SK-N-SH (cell line): ENCODE measurements at regions not wholly inside any gene's neighbourhood (a gene's known extent, or its start where the extent isn't known, plus 50 kb on each side); places are given as distances from the start of the nearest gene placed in this dataset.

Source experiments
- CTCF ChIA-PET: fragments of 300-600, 350-600 bp; formaldehyde crosslinking; extraction: SDS; loops from one replicate; lab custom pipeline; 2021; lab: Yijun Ruan, JAX
- POLR2A ChIA-PET: fragments of 350-600 bp; sonication (Branson Sonifier 250); formaldehyde crosslinking; extraction: SDS; loops from one replicate; lab custom pipeline; 2020; ENCODE audit warnings: antibody characterized with exemption, inconsistent platforms; lab: Yijun Ruan, JAX
- DNase-seq: peaks from one replicate; pipeline ENCODE4 v3.0.0; 2012
- H2AFZ ChIP-seq: fragments of 200-600 bp; sonication (generic); 2 replicates; pipeline ENCODE4 v1.8.1; 2016; ENCODE audit warnings: antibody characterized with exemption, mild to moderate bottlenecking, low read depth
- H3F3A ChIP-seq: fragments of 200-600 bp; sonication (generic); replicated peaks from 2 replicates; pipeline ENCODE3; 2016; ENCODE audit warnings: antibody characterized with exemption, mild to moderate bottlenecking; ENCODE audit not compliant: insufficient read depth
- H3K27ac ChIP-seq, 2 experiments: fragments of 200-500 bp in 1 of 2; fragments of 200-600 bp in 1 of 2; sonication (Bioruptor generic) in 1 of 2; sonication (generic), shearing (Covaris generic) in 1 of 2; 2 replicates each; pipeline versions ENCODE4 v1.5.1 to v1.6.1; 2014 to 2016; ENCODE audit warnings: low read depth in 2 of 2, inconsistent platforms in 1 of 2, low read length in 1 of 2, mild to moderate bottlenecking in 1 of 2, mixed read lengths in 1 of 2
- H3K27me3 ChIP-seq: fragments of 200-600 bp; sonication (generic), shearing (Covaris generic); 2 replicates; pipeline ENCODE4 v1.6.1; 2016; ENCODE audit warnings: mixed run types; ENCODE audit not compliant: insufficient read depth
- H3K36me3 ChIP-seq, 2 experiments: fragments of 200-500 bp in 1 of 2; fragments of 200-600 bp in 1 of 2; sonication (Bioruptor generic) in 1 of 2; sonication (generic) in 1 of 2; replicated peaks in 1 of 2; 2 replicates each; pipeline versions ENCODE3 to v1.5.1; 2014 to 2016; ENCODE audit warnings: low read length in 1 of 2, mild to moderate bottlenecking in 1 of 2; ENCODE audit not compliant: insufficient read depth in 2 of 2, control insufficient read depth in 1 of 2
- H3K4me1 ChIP-seq, 2 experiments: fragments of 200-500 bp in 1 of 2; fragments of 200-600 bp in 1 of 2; sonication (Bioruptor generic) in 1 of 2; sonication (generic), shearing (Covaris generic) in 1 of 2; 2 replicates each; pipeline versions ENCODE4 v1.5.1 to v1.6.1; 2014 to 2016; ENCODE audit warnings: low read depth in 1 of 2, low read length in 1 of 2, mixed run types in 1 of 2; ENCODE audit not compliant: insufficient read depth in 2 of 2, control insufficient read depth in 1 of 2
- H3K4me2 ChIP-seq: fragments of 200-600 bp; sonication (generic), shearing (Covaris generic); 2 replicates; pipeline ENCODE4 v1.6.1; 2017; ENCODE audit warnings: mixed run types
- H3K4me3 ChIP-seq, 2 experiments: fragments of 200-500 bp in 1 of 2; fragments of 200-600 bp in 1 of 2; sonication (Bioruptor generic) in 1 of 2; sonication (generic), shearing (Covaris generic) in 1 of 2; 2 replicates each; pipeline versions ENCODE4 v1.5.1 to v1.8.1; 2014 to 2016; ENCODE audit warnings: low read depth in 2 of 2, inconsistent platforms in 1 of 2, low read length in 1 of 2, mild to moderate bottlenecking in 1 of 2, mixed read lengths in 1 of 2, moderate library complexity in 1 of 2
- H3K79me2 ChIP-seq: fragments of 200-600 bp; sonication (generic); 2 replicates; pipeline ENCODE4 v1.8.1; 2017; ENCODE audit warnings: mild to moderate bottlenecking; ENCODE audit not compliant: insufficient read depth
- H3K9ac ChIP-seq: fragments of 200-600 bp; sonication (generic); 2 replicates; pipeline ENCODE4 v1.6.1; 2017; ENCODE audit warnings: mixed run types
- H3K9me2 ChIP-seq: fragments of 200-600 bp; sonication (generic); 2 replicates; pipeline ENCODE4 v1.6.1; 2017; ENCODE audit warnings: mixed run types
- H3K9me3 ChIP-seq: fragments of 200-600 bp; sonication (generic); 2 replicates; pipeline ENCODE4 v1.6.1; 2017; ENCODE audit warnings: mixed run types, mild to moderate bottlenecking, moderate library complexity
- H4K20me1 ChIP-seq: fragments of 200-600 bp; sonication (generic); 2 replicates; pipeline ENCODE4 v1.6.1; 2017; ENCODE audit warnings: mild to moderate bottlenecking, mixed run types; ENCODE audit not compliant: insufficient read depth
- CHD2 ChIP-seq: fragments of 150-350 bp; IDR thresholded peaks from 2 replicates; pipeline ENCODE4 v1.6.1; 2018; ENCODE audit warnings: low read length; ENCODE audit not compliant: partially characterized antibody
- ELF1 ChIP-seq: IDR thresholded peaks from 2 replicates; pipeline ENCODE4 v1.4.0; 2012
- EZH2phosphoT487 ChIP-seq: fragments of 200-600 bp; sonication (generic); IDR thresholded peaks from 2 replicates; pipeline ENCODE4 v1.6.1; 2017; ENCODE audit warnings: low read depth, mixed run types, mild to moderate bottlenecking, antibody characterized with exemption, moderate library complexity, borderline replicate concordance
- FOXJ3 ChIP-seq: sonication (generic); formaldehyde crosslinking; IDR thresholded peaks from 2 replicates; pipeline ENCODE4 v1.5.1; 2020; ENCODE audit warnings: mild to moderate bottlenecking, missing genetic modification reagents
- JUND ChIP-seq: IDR thresholded peaks from 2 replicates; pipeline ENCODE4 v1.4.0; 2012
- MEF2A ChIP-seq: IDR thresholded peaks from 2 replicates; pipeline ENCODE4 v1.4.0; 2012; ENCODE audit warnings: low read depth, borderline replicate concordance
- RCOR1 ChIP-seq: fragments of 150-350 bp; IDR thresholded peaks from 2 replicates; pipeline ENCODE4 v1.6.1; 2017; ENCODE audit warnings: antibody characterized with exemption, low read length
- RFX5 ChIP-seq: IDR thresholded peaks from 2 replicates; pipeline ENCODE4 v1.6.1; 2012; ENCODE audit warnings: mild to moderate bottlenecking, improper control_type of control experiment, low read length
- TCF12 ChIP-seq: IDR thresholded peaks from 2 replicates; pipeline ENCODE4 v1.4.0; 2012
- TEAD4 ChIP-seq: IDR thresholded peaks from 2 replicates; pipeline ENCODE4 v1.4.0; 2012; ENCODE audit warnings: mild to moderate bottlenecking, borderline replicate concordance; ENCODE audit not compliant: insufficient read depth
- WGBS: methylation state at CpG from one replicate; pipeline ENCODE4 v1.1.6; 2017; ENCODE audit warnings: low lambda C conversion rate; 5-methylcytosine and 5-hydroxymethylcytosine counted together
- TF ChIP-seq, protein P1 (sequence below): IDR thresholded peaks from 2 replicates; pipeline ENCODE4; 2012
- TF ChIP-seq, protein P2 (sequence below): IDR thresholded peaks from 2 replicates; pipeline ENCODE4 v1.4.0; 2012; ENCODE audit warnings: low read depth, borderline replicate concordance
- TF ChIP-seq, protein P3 (sequence below): fragments of 150-350 bp; IDR thresholded peaks from 2 replicates; pipeline ENCODE4 v1.6.1; 2017; ENCODE audit warnings: antibody characterized with exemption, low read length, low read depth, borderline replicate concordance
- TF ChIP-seq, protein P4 (sequence below): IDR thresholded peaks from 2 replicates; pipeline ENCODE4 v1.4.0; 2012; ENCODE audit warnings: low read depth, borderline replicate concordance
- TF ChIP-seq, protein P5 (sequence below): IDR thresholded peaks from 2 replicates; pipeline ENCODE4 v1.6.1; 2012; ENCODE audit warnings: mild to moderate bottlenecking, low read depth, low read length, moderate library complexity

DNA sequence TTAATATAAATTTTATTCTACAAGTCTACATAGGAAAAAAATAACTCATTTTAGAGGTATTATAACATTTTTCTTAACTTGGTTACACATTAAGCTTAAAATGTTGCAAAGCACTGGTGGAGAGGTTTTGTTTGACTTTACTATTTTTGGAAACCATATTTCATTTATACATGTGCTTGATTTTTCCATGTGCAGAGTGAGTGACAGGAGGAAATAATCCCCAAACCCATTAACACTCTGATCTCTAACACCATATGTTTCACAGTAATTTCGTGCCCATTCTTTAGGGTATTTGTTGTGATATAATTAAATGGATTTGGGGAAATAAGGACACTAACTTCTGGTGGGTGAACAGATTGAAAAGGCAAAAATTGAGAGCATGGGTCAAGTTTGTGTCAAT is 2124.4 kb upstream of the PCDH20 start (continued):
- TF ChIP-seq, protein P1, sequence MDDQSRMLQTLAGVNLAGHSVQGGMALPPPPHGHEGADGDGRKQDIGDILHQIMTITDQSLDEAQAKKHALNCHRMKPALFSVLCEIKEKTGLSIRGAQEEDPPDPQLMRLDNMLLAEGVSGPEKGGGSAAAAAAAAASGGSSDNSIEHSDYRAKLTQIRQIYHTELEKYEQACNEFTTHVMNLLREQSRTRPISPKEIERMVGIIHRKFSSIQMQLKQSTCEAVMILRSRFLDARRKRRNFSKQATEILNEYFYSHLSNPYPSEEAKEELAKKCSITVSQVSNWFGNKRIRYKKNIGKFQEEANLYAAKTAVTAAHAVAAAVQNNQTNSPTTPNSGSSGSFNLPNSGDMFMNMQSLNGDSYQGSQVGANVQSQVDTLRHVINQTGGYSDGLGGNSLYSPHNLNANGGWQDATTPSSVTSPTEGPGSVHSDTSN: no peak
- TF ChIP-seq RCOR1: no peak
- TF ChIP-seq, protein P2, sequence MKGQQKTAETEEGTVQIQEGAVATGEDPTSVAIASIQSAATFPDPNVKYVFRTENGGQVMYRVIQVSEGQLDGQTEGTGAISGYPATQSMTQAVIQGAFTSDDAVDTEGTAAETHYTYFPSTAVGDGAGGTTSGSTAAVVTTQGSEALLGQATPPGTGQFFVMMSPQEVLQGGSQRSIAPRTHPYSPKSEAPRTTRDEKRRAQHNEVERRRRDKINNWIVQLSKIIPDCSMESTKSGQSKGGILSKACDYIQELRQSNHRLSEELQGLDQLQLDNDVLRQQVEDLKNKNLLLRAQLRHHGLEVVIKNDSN: no peak
- TF ChIP-seq ELF1: no peak
- TF ChIP-seq, protein P3, sequence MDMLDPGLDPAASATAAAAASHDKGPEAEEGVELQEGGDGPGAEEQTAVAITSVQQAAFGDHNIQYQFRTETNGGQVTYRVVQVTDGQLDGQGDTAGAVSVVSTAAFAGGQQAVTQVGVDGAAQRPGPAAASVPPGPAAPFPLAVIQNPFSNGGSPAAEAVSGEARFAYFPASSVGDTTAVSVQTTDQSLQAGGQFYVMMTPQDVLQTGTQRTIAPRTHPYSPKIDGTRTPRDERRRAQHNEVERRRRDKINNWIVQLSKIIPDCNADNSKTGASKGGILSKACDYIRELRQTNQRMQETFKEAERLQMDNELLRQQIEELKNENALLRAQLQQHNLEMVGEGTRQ: no peak
- TF ChIP-seq CHD2: no peak
- no peak for TF ChIP-seq MEF2A

DNA sequence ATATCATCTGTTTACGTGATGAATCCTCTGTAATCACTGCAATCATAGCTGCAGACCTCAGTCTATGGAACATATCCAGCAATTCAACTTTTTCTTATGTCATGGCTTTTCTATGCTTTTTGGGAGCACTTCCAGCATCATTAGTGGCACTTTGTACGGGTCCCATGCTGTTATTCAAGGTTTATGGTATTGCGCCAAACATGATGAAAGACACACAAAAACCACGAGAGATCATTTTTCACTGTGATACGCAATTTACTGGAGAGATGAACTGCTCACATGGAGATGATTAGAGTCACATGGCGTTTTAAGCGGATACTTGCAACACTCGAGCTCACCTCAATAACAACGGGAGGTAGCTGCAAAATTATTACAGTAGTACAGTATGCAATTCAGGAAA is 2101.7 kb upstream of the PCDH20 start:
- DNase-seq: no peak

DNA sequence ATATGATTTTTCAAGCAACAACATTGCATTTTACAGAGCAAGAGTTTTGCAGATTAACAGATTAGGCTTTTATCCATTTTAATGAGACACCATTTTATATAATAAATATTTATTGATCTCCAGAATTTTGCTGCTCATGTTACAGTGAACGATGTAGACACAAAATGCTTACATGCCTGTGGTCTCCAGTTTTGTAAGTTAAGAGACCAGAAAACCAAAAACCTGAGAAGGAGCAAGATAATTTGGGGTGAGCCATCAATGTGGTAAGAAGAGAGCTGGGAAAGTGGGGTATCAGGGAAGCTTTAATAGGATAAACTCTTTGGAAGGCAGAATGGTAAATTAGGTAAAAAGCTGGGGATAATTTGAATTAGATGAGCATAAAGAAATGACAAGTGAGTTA is 2100.5 kb upstream of the PCDH20 start:
- H3K9ac ChIP-seq: no peak overlapping the region
- no peaks in the 10 kb centered on the region for H3K27me3 ChIP-seq
- H3K4me1 ChIP-seq: no peaks in the 10 kb centered on the region; a peak in 1 of 4 replicates
- H3K4me3 ChIP-seq: no peak overlapping the region
- POLR2A ChIA-PET: no interaction called here
- H3K4me2 ChIP-seq: no peak overlapping the region
- H3K9me3 ChIP-seq: no peaks in the 10 kb centered on the region
- CTCF ChIA-PET: no interaction called here
- H3K27ac ChIP-seq: no peak overlapping the region
- 88% methylated on average over 1 of the region's 1 CpG for WGBS
- no peaks in the 10 kb centered on the region for H4K20me1 ChIP-seq
- no peak for DNase-seq
- H3K79me2 ChIP-seq: no peaks in the 10 kb centered on the region; the same call in 1 of the 2 replicates
- no peaks in the 10 kb centered on the region for H3K36me3 ChIP-seq
- H2AFZ ChIP-seq: 0 out of 2 replicates have a peak overlapping the region, but pooled peaks have one; percentile 41
- H3K9me2 ChIP-seq: no peaks in the 10 kb centered on the region
- H3F3A ChIP-seq: no peaks in the 10 kb centered on the region
- TF ChIP-seq TEAD4 (no peak), JUND (no peak), EZH2phosphoT487 (no peak), RFX5 (no peak), FOXJ3 (no peak), MEF2A (no peak)
- TF ChIP-seq, protein P4, sequence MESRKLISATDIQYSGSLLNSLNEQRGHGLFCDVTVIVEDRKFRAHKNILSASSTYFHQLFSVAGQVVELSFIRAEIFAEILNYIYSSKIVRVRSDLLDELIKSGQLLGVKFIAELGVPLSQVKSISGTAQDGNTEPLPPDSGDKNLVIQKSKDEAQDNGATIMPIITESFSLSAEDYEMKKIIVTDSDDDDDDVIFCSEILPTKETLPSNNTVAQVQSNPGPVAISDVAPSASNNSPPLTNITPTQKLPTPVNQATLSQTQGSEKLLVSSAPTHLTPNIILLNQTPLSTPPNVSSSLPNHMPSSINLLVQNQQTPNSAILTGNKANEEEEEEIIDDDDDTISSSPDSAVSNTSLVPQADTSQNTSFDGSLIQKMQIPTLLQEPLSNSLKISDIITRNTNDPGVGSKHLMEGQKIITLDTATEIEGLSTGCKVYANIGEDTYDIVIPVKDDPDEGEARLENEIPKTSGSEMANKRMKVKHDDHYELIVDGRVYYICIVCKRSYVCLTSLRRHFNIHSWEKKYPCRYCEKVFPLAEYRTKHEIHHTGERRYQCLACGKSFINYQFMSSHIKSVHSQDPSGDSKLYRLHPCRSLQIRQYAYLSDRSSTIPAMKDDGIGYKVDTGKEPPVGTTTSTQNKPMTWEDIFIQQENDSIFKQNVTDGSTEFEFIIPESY: no peak
- TF ChIP-seq, protein P5, sequence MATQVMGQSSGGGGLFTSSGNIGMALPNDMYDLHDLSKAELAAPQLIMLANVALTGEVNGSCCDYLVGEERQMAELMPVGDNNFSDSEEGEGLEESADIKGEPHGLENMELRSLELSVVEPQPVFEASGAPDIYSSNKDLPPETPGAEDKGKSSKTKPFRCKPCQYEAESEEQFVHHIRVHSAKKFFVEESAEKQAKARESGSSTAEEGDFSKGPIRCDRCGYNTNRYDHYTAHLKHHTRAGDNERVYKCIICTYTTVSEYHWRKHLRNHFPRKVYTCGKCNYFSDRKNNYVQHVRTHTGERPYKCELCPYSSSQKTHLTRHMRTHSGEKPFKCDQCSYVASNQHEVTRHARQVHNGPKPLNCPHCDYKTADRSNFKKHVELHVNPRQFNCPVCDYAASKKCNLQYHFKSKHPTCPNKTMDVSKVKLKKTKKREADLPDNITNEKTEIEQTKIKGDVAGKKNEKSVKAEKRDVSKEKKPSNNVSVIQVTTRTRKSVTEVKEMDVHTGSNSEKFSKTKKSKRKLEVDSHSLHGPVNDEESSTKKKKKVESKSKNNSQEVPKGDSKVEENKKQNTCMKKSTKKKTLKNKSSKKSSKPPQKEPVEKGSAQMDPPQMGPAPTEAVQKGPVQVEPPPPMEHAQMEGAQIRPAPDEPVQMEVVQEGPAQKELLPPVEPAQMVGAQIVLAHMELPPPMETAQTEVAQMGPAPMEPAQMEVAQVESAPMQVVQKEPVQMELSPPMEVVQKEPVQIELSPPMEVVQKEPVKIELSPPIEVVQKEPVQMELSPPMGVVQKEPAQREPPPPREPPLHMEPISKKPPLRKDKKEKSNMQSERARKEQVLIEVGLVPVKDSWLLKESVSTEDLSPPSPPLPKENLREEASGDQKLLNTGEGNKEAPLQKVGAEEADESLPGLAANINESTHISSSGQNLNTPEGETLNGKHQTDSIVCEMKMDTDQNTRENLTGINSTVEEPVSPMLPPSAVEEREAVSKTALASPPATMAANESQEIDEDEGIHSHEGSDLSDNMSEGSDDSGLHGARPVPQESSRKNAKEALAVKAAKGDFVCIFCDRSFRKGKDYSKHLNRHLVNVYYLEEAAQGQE: no peak

More for the DNA sequence above, 2101.7 kb upstream of the PCDH20 start:
- Histone ChIP-seq H3K9me3 (no peaks in the 10 kb centered on the region), H3K4me2 (no peak overlapping the region), H3K27me3 (no peaks in the 10 kb centered on the region), H3K27ac (no peak overlapping the region), H2AFZ (no peak overlapping the region), H3K9me2 (no peaks in the 10 kb centered on the region)
- CTCF ChIA-PET: no interaction called here
- POLR2A ChIA-PET: no interaction called here
- 60% methylated on average over 9 of the region's 9 CpGs for WGBS
- no peak for TF ChIP-seq CHD2
- peak; percentile 40 for TF ChIP-seq TCF12
- TF ChIP-seq, protein P2: peak; percentile 44; the same call in 1 of the 2 replicates
- no peak for TF ChIP-seq RFX5
- TF ChIP-seq, all 33 proteins: peak for 2
- Histone ChIP-seq H3K4me3 (no peak overlapping the region), H3F3A (no peaks in the 10 kb centered on the region), H3K79me2 (no peaks in the 10 kb centered on the region; the same call in 1 of the 2 replicates), H3K36me3 (no peaks in the 10 kb centered on the region), H3K9ac (no peak overlapping the region), H4K20me1 (no peaks in the 10 kb centered on the region), H3K4me1 (no peaks in the 10 kb centered on the region; a peak in 1 of 4 replicates)
